Adrenal gland (tissue), 9 donors: ENCODE measurements at regions not wholly inside any gene's neighbourhood (a gene's known extent, or its start where the extent isn't known, plus 50 kb on each side); places are given as distances from the start of the nearest gene placed in this dataset.

Source experiments
- DNase-seq, 7 donors: peaks; one replicate each; pipeline ENCODE4 v3.0.0-alpha.2; 2019 to 2020
- H3K27ac ChIP-seq, 5 donors: fragments of 200-600 bp; sonication (generic) in 4 of 5; 1 replicate in 3 of 5; 2 replicates in 2 of 5; pipeline versions ENCODE4 v1.5.1 to v1.8.0; 2016 to 2020; ENCODE audit warnings: mild to moderate bottlenecking in 1 of 5
- H3K27me3 ChIP-seq: fragments of 200-600 bp; 2 replicates; pipeline ENCODE4 v1.8.0; 2021
- H3K36me3 ChIP-seq, 2 donors: fragments of 200-600 bp; replicated peaks in 1 of 2; 1 replicate in 1 of 2; 2 replicates in 1 of 2; pipeline versions ENCODE4 v1.5.1 to v1.8.0; 2018 to 2022
- H3K4me1 ChIP-seq, 2 donors: fragments of 200-600 bp; replicated peaks in 1 of 2; 1 replicate in 1 of 2; 2 replicates in 1 of 2; pipeline versions ENCODE4 v1.5.1 to v1.8.0; 2018 to 2021
- H3K4me3 ChIP-seq, 4 donors: fragments of 200-600 bp; sonication (generic) in 3 of 4; one replicate each; pipeline ENCODE4 v1.5.1; 2016 to 2018
- H3K9me3 ChIP-seq, 3 donors: fragments of 200-600 bp; sonication (generic) in 1 of 3; replicated peaks in 1 of 3; 1 replicate in 2 of 3; 2 replicates in 1 of 3; pipeline versions ENCODE4 v1.5.1 to v1.8.0; 2016 to 2021
- CTCF ChIP-seq, 6 experiments: fragments of 450-650 bp in 4 of 6; fragments of 200-600 bp in 2 of 6; sonication (generic) in 1 of 6; IDR thresholded peaks; 1 replicate in 5 of 6; 2 replicates in 1 of 6; pipeline versions ENCODE4 v1.5.1 to v1.8.0; 2016 to 2021; ENCODE audit warnings: antibody characterized with exemption in 6 of 6, mild to moderate bottlenecking in 2 of 6, moderate library complexity in 1 of 6
- POLR2A ChIP-seq, 2 donors: fragments of 450-650 bp; IDR thresholded peaks; one replicate each; pipeline ENCODE4 v1.6.1; 2017; ENCODE audit warnings: antibody characterized with exemption in 2 of 2, mild to moderate bottlenecking in 2 of 2, moderate library complexity in 1 of 2
- WGBS, 4 donors: extraction: QIAGEN DNeasy Blood & Tissue Kit in 2 of 4; methylation state at CpG; one replicate each; pipeline versions ENCODE4 v1.1.5 to v1.1.7; 2013 to 2017; 5-methylcytosine and 5-hydroxymethylcytosine counted together
- intact Hi-C, 2 donors: fragments of 100-400 bp; cut with DNase I; formaldehyde crosslinking; loops; one replicate each; pipeline versions ENCODE4 v1.14.1 to v1.15.0; 2022 to 2023
- donor health status: healthy with polysubstance abuse.
- donor health status: Bipolar disorder and iron deficiency.
- donor health status: DM: yes; HTN: yes; CAD: no.
- donor health status: DM: no; HTN: no; CAD: no.
- donor health status: DM: no; HTN: no; CAD: no.

GRCh38 chr2:224284134-224284946, 117.6 kb downstream of the FAM124B start:
- 23 to 67% (median 26%) methylated on average over 1 of the region's 1 CpG for WGBS, 4 donors
- TF ChIP-seq POLR2A (IDR thresholded peaks at IDR 0.05) (no peak), CTCF (IDR thresholded peaks at IDR 0.05) (peak; percentile 63 to 89 (median 78))

GRCh38 chr2:224283466-224283965, 118.4 kb downstream of the FAM124B start:
- no peaks in the 10 kb centered on the region for H3K36me3 ChIP-seq
- no peaks in the 10 kb centered on the region for H3K4me1 ChIP-seq
- no peak for DNase-seq
- H3K27me3 ChIP-seq: peaks cover 4% of the 10 kb centered on the region
- TF ChIP-seq CTCF (IDR thresholded peaks at IDR 0.05) (no peak), POLR2A (IDR thresholded peaks at IDR 0.05) (no peak)
- 66 to 68% (median 66%) methylated on average over 8 of the region's 8 CpGs for WGBS, 4 donors
- intact Hi-C loops: loop anchor here (5.0 kb wide), 3 partner anchors 286 to 311 kb away; no protein-coding TSS in a partner anchor
- no peak overlapping the region for H3K4me3 ChIP-seq
- no peak overlapping the region for H3K27ac ChIP-seq
- H3K9me3 ChIP-seq: no peaks in the 10 kb centered on the region

More at GRCh38 chr2:224284134-224284946, 117.6 kb downstream of the FAM124B start:
- peak in 3 of 7 donors; percentile 23 to 25 (median 23) for DNase-seq
- Histone ChIP-seq H3K27ac (no peak overlapping the region), H3K4me3 (no peak overlapping the region), H3K9me3 (no peaks in the 10 kb centered on the region), H3K27me3 (peaks cover 4% of the 10 kb centered on the region), H3K36me3 (no peaks in the 10 kb centered on the region), H3K4me1 (no peaks in the 10 kb centered on the region)
- intact Hi-C loops: loop anchor here (5.0 kb wide), 3 partner anchors 287 to 312 kb away; no protein-coding TSS in a partner anchor

- 77 to 84% (median 81%) methylated on average over 2 of the region's 2 CpGs for WGBS, 4 donors
- intact Hi-C loops: loop anchor here (5.0 kb wide), 3 partner anchors 284 to 309 kb away; no protein-coding TSS in a partner anchor
Measured at GRCh38 chr2:224281374-224281773, 120.5 kb downstream of the FAM124B start.

More at GRCh38 chr2:224281374-224281773, 120.5 kb downstream of the FAM124B start:
- DNase-seq: no peak
- Histone ChIP-seq H3K4me1 (no peaks in the 10 kb centered on the region), H3K4me3 (no peak overlapping the region), H3K27ac (no peak overlapping the region), H3K27me3 (peaks cover 4% of the 10 kb centered on the region), H3K9me3 (no peaks in the 10 kb centered on the region), H3K36me3 (no peaks in the 10 kb centered on the region)
- TF ChIP-seq POLR2A (IDR thresholded peaks at IDR 0.05) (no peak), CTCF (IDR thresholded peaks at IDR 0.05) (no peak)
